ENCODE measurements at regions not wholly inside any gene's neighbourhood (a gene's known extent, or its start where the extent isn't known, plus 50 kb on each side); places are given as distances from the start of the nearest gene placed in this dataset.

DNA sequence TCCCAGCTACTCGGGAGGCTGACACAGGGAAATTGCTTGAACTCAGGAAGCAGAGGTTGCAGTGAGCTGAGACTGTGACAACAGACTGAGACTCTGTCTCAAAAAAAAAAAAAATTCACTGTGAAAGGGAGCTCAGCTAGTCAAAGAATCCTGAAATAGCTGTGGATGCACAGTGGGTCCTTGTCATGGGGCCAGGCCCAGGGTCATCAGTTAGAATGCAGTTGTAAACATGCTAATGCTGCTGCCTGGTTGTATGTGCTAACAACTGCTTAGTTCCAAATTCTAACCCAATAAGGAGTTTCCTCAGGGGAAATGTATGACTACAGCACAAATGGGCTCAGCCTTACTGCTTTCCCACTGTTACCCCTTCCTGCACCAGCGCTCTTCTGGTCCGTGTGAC, 84.0 kb downstream of the PALM2AKAP2 start (continued):
- TF ChIP-seq, protein P1, sequence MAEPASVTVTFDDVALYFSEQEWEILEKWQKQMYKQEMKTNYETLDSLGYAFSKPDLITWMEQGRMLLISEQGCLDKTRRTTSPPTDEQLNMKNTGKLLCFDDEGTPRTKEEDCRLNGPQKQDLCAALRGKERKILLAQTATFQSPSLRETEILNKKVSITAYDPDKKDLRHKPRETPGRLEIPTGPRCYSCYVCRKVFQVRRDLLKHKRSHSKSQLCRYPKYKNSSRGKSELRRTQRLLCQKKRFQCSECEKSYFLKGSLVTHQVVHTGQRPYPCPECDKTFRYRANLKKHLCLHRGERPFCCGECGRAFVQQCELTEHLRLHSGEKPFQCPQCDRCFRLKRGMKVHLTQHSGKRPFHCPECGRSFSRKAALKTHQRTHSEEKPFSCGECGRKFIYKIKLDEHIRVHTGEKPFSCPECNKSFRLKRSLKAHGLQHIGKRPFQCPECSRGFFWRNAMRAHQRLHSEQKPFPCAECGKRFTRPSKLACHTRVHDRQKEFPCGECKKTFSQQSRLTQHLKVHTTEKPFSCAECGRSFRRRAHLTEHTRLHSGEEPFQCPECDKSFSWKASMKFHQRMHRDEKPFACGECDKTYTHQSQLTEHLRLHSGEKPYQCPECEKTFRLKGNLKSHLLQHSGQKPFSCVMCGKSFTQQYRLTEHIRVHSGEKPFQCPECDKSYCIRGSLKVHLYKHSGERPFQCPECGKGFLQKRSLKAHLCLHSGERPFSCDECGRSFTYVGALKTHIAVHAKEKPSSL (CRISPR knock-in tag; conservative IDR thresholded peaks at IDR 0.05) = no peak
- TF ChIP-seq SMAD4 (CRISPR knock-in tag; IDR thresholded peaks at IDR 0.05) = no peak

DNA sequence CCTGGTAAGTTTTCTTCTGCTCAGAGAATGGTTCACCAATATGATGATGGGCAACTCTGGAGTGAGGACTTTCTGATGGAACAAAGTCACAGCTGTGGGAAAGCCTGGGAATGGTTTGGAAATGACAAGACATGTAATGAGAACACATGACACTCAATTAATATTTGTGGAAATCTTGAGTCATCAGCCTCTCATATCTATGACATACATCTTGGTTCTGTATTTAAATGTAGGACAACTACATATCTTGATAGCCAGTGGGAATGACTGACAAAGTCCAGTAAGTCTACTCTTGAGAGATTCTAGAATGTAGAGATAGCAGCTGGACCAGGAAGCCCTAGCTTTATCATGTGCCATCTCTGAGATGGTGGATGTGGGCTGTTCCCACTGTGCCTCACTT, 85.5 kb downstream of the PALM2AKAP2 start:
- no peak for TF ChIP-seq EMX1 (CRISPR knock-in tag; IDR thresholded peaks at IDR 0.05)
- TF ChIP-seq CBFB (CRISPR knock-in tag; IDR thresholded peaks at IDR 0.05; ENCODE audit: low read depth) = no peak
- TF ChIP-seq, protein P2, sequence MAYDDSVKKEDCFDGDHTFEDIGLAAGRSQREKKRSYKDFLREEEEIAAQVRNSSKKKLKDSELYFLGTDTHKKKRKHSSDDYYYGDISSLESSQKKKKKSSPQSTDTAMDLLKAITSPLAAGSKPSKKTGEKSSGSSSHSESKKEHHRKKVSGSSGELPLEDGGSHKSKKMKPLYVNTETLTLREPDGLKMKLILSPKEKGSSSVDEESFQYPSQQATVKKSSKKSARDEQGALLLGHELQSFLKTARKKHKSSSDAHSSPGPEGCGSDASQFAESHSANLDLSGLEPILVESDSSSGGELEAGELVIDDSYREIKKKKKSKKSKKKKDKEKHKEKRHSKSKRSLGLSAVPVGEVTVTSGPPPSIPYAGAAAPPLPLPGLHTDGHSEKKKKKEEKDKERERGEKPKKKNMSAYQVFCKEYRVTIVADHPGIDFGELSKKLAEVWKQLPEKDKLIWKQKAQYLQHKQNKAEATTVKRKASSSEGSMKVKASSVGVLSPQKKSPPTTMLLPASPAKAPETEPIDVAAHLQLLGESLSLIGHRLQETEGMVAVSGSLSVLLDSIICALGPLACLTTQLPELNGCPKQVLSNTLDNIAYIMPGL (CRISPR knock-in tag; IDR thresholded peaks at IDR 0.05) = no peak
- TF ChIP-seq FOXK1 (CRISPR knock-in tag; IDR thresholded peaks at IDR 0.05) = no peak
- no peak for TF ChIP-seq ZNF317 (CRISPR knock-in tag; IDR thresholded peaks at IDR 0.05; ENCODE audit: borderline replicate concordance, low read depth)
- TF ChIP-seq SP1 (CRISPR knock-in tag; conservative IDR thresholded peaks at IDR 0.05) = no peak
- TF ChIP-seq, protein P3, sequence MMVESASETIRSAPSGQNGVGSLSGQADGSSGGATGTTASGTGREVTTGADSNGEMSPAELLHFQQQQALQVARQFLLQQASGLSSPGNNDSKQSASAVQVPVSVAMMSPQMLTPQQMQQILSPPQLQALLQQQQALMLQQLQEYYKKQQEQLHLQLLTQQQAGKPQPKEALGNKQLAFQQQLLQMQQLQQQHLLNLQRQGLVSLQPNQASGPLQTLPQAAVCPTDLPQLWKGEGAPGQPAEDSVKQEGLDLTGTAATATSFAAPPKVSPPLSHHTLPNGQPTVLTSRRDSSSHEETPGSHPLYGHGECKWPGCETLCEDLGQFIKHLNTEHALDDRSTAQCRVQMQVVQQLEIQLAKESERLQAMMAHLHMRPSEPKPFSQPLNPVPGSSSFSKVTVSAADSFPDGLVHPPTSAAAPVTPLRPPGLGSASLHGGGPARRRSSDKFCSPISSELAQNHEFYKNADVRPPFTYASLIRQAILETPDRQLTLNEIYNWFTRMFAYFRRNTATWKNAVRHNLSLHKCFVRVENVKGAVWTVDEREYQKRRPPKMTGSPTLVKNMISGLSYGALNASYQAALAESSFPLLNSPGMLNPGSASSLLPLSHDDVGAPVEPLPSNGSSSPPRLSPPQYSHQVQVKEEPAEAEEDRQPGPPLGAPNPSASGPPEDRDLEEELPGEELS (CRISPR knock-in tag; IDR thresholded peaks at IDR 0.05) = no peak
- TF ChIP-seq TP53 (CRISPR knock-in tag; IDR thresholded peaks at IDR 0.05) = no peak
- TF ChIP-seq, protein P4, sequence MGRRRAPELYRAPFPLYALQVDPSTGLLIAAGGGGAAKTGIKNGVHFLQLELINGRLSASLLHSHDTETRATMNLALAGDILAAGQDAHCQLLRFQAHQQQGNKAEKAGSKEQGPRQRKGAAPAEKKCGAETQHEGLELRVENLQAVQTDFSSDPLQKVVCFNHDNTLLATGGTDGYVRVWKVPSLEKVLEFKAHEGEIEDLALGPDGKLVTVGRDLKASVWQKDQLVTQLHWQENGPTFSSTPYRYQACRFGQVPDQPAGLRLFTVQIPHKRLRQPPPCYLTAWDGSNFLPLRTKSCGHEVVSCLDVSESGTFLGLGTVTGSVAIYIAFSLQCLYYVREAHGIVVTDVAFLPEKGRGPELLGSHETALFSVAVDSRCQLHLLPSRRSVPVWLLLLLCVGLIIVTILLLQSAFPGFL (CRISPR knock-in tag; IDR thresholded peaks at IDR 0.05; ENCODE audit: borderline replicate concordance) = no peak
- no peak for DNase-seq (ENCODE audit: low spot score)
- H3K27ac Mint-ChIP-seq = no peak overlapping the region
- no peaks in the 10 kb centered on the region for H3K27me3 Mint-ChIP-seq (ENCODE audit: low read depth)
- no peak overlapping the region for H3K4me3 Mint-ChIP-seq
- ChIA-PET CTCF (no interaction called here), POLR2A (no interaction called here)
- no peaks in the 10 kb centered on the region for H3K9me3 Mint-ChIP-seq
- ATAC-seq = no peak
- no peaks in the 10 kb centered on the region for H3K36me3 Mint-ChIP-seq
- H3K4me1 Mint-ChIP-seq = peaks cover 10% of the 10 kb centered on the region

DNA sequence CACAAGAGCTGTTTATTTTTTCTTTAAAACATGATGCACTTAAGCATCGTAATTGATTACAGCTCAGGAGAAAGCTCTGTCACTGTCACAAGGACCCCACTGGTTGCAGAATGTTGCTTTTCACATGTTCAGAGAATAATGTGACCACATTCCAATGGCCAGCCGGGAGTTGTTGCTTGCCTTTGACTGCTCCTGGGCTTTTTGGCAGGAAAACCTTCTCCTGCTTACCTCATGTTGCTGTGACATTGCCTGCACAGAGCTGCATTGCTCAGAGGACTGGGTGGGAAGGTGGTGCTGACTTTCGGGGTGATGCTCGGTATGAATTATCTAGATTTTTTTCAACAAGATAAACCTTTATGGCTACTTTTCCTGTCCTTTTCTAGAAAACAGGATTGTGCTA, 88.2 kb downstream of the PALM2AKAP2 start:
- H3K4me3 Mint-ChIP-seq = no peak overlapping the region
- no peaks in the 10 kb centered on the region for H3K36me3 Mint-ChIP-seq
- POLR2A ChIA-PET = no interaction called here
- H3K27ac Mint-ChIP-seq = no peak overlapping the region
- H3K27me3 Mint-ChIP-seq (ENCODE audit: low read depth) = no peaks in the 10 kb centered on the region
- peak; percentile 48 for ATAC-seq
- no peaks in the 10 kb centered on the region for H3K9me3 Mint-ChIP-seq
- peaks cover 10% of the 10 kb centered on the region for H3K4me1 Mint-ChIP-seq
- CTCF ChIA-PET = interaction anchor here (1.0 to 1.6 kb wide), 2 partner anchors 9 to 35 kb away, joined by 4 to 5 read pairs; no protein-coding TSS in a partner anchor
- no peak for DNase-seq (ENCODE audit: low spot score)
- TF ChIP-seq SOX15 (CRISPR knock-in tag; IDR thresholded peaks at IDR 0.05) = no peak
- TF ChIP-seq NR1H2 (CRISPR knock-in tag; IDR thresholded peaks at IDR 0.05) = no peak
- TF ChIP-seq, protein P1 (CRISPR knock-in tag; conservative IDR thresholded peaks at IDR 0.05) = no peak
- TF ChIP-seq FOXK1 (CRISPR knock-in tag; IDR thresholded peaks at IDR 0.05) = no peak
- TF ChIP-seq, protein P5, sequence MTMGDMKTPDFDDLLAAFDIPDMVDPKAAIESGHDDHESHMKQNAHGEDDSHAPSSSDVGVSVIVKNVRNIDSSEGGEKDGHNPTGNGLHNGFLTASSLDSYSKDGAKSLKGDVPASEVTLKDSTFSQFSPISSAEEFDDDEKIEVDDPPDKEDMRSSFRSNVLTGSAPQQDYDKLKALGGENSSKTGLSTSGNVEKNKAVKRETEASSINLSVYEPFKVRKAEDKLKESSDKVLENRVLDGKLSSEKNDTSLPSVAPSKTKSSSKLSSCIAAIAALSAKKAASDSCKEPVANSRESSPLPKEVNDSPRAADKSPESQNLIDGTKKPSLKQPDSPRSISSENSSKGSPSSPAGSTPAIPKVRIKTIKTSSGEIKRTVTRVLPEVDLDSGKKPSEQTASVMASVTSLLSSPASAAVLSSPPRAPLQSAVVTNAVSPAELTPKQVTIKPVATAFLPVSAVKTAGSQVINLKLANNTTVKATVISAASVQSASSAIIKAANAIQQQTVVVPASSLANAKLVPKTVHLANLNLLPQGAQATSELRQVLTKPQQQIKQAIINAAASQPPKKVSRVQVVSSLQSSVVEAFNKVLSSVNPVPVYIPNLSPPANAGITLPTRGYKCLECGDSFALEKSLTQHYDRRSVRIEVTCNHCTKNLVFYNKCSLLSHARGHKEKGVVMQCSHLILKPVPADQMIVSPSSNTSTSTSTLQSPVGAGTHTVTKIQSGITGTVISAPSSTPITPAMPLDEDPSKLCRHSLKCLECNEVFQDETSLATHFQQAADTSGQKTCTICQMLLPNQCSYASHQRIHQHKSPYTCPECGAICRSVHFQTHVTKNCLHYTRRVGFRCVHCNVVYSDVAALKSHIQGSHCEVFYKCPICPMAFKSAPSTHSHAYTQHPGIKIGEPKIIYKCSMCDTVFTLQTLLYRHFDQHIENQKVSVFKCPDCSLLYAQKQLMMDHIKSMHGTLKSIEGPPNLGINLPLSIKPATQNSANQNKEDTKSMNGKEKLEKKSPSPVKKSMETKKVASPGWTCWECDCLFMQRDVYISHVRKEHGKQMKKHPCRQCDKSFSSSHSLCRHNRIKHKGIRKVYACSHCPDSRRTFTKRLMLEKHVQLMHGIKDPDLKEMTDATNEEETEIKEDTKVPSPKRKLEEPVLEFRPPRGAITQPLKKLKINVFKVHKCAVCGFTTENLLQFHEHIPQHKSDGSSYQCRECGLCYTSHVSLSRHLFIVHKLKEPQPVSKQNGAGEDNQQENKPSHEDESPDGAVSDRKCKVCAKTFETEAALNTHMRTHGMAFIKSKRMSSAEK (CRISPR knock-in tag; IDR thresholded peaks at IDR 0.05; ENCODE audit: borderline replicate concordance) = no peak
- TF ChIP-seq, protein P6, sequence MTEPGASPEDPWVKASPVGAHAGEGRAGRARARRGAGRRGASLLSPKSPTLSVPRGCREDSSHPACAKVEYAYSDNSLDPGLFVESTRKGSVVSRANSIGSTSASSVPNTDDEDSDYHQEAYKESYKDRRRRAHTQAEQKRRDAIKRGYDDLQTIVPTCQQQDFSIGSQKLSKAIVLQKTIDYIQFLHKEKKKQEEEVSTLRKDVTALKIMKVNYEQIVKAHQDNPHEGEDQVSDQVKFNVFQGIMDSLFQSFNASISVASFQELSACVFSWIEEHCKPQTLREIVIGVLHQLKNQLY (CRISPR knock-in tag; IDR thresholded peaks at IDR 0.05) = no peak
- TF ChIP-seq, protein P7, sequence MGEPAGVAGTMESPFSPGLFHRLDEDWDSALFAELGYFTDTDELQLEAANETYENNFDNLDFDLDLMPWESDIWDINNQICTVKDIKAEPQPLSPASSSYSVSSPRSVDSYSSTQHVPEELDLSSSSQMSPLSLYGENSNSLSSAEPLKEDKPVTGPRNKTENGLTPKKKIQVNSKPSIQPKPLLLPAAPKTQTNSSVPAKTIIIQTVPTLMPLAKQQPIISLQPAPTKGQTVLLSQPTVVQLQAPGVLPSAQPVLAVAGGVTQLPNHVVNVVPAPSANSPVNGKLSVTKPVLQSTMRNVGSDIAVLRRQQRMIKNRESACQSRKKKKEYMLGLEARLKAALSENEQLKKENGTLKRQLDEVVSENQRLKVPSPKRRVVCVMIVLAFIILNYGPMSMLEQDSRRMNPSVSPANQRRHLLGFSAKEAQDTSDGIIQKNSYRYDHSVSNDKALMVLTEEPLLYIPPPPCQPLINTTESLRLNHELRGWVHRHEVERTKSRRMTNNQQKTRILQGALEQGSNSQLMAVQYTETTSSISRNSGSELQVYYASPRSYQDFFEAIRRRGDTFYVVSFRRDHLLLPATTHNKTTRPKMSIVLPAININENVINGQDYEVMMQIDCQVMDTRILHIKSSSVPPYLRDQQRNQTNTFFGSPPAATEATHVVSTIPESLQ (CRISPR knock-in tag; IDR thresholded peaks at IDR 0.05) = no peak

Measured in WTC11 (cell line).